ENCODE measurements at regions not wholly inside any gene's neighbourhood (a gene's known extent, or its start where the extent isn't known, plus 50 kb on each side); places are given as distances from the start of the nearest gene placed in this dataset.

DNA sequence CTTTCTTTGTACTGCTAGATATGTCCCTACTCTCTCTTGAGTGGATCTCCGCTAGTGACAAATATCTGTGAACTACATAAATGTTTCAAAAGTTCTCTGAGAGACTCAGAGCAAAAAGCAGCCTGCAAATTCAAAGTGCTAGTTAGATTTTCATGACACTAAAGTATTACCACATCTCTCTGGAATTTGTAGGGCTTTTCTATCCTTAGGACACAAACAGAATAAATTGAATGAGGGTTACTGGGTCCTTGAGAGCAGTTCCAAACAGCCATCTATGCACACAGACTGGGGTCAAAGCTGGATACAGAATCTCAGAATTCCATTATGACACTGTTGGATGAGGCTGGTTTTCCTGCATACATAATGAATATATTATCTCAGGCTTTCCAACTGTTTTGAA, 953.2 kb downstream of the DIAPH3 start:
- no peaks in the 10 kb centered on the region for H3K27me3 Mint-ChIP-seq
- ATAC-seq (ENCODE audit: low read depth), result no peak
- no peak overlapping the region for H3K27ac Mint-ChIP-seq
- H3K4me1 Mint-ChIP-seq, result no peaks in the 10 kb centered on the region
- DNase-seq (ENCODE audit: low spot score in 2 of 2), result no peak
- no peaks in the 10 kb centered on the region for H3K36me3 Mint-ChIP-seq
- H3K9me3 Mint-ChIP-seq, result no peaks in the 10 kb centered on the region
- H3K4me3 Mint-ChIP-seq, result no peak overlapping the region

DNA sequence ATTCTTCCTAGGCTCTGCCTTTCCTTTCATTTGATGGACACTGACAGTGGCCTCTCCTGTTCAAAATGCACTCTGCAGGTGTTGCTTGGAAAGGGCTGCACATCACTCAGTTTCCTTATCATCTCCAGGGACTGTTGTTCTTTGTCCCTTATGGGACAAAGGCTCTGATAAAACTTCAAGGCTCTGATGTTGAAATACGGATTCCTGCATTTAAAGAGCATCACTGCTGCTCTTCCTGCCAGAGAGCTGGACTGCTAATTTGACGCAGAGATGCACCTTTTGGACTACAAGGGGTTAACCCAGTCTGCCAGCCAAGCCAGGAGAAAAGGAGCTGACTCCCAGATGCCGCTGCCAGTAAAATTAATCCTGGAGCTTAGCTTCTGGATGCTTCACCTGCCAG, 952.1 kb downstream of the DIAPH3 start:
- DNase-seq (ENCODE audit: low spot score in 2 of 2) (no peak), ATAC-seq (ENCODE audit: low read depth) (no peak)
- Mint-ChIP-seq H3K4me3 (no peak overlapping the region), H3K4me1 (no peaks in the 10 kb centered on the region), H3K9me3 (no peaks in the 10 kb centered on the region), H3K27me3 (no peaks in the 10 kb centered on the region), H3K36me3 (no peaks in the 10 kb centered on the region), H3K27ac (no peak overlapping the region)

DNA sequence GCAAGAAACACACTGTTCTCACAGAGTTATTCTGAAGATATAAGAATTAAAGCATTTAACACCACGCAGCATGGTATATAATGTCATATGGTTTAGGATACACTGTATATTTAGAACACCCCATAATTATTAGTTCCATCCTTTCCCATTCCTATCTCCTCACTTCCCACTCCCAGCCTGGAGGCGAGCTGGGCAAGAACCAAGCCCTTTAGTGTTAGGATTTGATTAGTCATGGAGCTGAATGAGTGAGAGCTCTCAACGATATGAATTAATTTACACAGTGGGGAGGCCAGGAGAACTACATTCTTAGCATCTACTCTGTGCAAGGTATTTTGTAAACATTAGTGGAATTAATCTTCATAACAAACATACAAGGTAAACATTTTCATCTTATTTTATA, 934.3 kb downstream of the DIAPH3 start:
- H3K9me3 Mint-ChIP-seq, result peaks cover 5% of the 10 kb centered on the region
- no peaks in the 10 kb centered on the region for H3K36me3 Mint-ChIP-seq
- no peaks in the 10 kb centered on the region for H3K4me1 Mint-ChIP-seq
- H3K4me3 Mint-ChIP-seq, result no peak overlapping the region
- ATAC-seq (ENCODE audit: low read depth) (no peak), DNase-seq (ENCODE audit: low spot score in 2 of 2) (no peak)
- H3K27ac Mint-ChIP-seq, result no peak overlapping the region
- no peaks in the 10 kb centered on the region for H3K27me3 Mint-ChIP-seq

DNA sequence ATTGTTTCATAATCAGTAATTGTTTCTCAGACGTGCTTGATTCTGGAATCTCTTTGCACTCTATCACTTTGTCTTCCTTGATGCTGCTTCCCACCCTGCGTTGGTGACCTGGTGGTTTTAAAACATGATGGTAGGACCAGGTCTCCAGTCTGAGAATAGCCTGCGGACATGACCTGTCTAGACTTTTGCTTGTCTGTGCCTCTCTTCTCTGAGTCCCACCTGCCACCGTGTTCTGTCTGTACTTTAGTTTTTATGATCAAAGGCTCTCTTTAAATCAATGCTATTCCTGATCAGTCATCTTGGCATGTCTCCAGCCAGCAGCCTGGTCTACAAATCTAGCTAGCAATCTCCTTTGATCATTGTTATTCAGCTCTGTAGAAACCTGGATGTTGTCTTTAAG, 933.9 kb downstream of the DIAPH3 start:
- DNase-seq (ENCODE audit: low spot score in 2 of 2), result no peak
- no peaks in the 10 kb centered on the region for H3K4me1 Mint-ChIP-seq
- ATAC-seq (ENCODE audit: low read depth), result no peak

DNA sequence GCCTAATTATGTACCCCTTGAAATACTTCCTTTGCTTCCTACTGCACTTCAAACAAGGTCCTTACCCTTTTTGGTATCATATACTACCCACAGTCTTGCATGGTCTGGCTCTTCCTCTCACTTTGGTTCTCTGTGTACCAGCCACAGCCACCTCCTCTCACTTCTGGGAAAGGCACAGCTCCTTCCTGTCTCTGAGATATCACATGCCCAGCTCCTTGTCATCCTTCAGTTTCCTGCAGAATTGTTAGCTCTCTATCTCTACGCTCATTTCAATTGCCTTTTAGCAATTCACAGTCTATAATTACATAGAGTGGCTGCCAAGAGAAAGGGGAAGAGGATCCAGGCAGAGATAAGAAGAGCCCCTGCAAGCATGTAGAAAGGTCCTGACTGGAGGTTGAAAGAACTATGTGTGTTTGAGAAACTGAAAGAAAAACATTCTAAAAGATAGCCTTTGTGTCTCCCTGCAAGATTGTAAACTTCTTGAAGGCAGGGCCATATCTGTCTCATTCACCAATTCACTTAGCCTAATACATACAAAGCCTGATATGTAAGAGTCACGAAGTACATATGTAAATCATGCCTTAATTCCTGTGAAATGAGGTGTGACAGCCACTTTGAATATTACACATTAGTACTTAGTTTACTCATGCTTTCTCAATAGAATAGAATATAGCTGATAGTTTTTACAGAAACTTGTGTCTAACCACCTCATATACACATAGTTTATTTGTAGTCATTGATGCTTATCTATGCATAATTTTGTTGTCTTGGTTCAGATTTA, 933.1 kb downstream of the DIAPH3 start:
- H3K4me3 Mint-ChIP-seq, result no peak overlapping the region
- H3K36me3 Mint-ChIP-seq, result no peaks in the 10 kb centered on the region
- DNase-seq (ENCODE audit: low spot score in 2 of 2) (no peak), ATAC-seq (ENCODE audit: low read depth) (no peak)
- H3K4me1 Mint-ChIP-seq, result no peaks in the 10 kb centered on the region
- no peak overlapping the region for H3K27ac Mint-ChIP-seq
- H3K9me3 Mint-ChIP-seq, result peaks cover 5% of the 10 kb centered on the region
- no peaks in the 10 kb centered on the region for H3K27me3 Mint-ChIP-seq

More for the DNA sequence above, 933.9 kb downstream of the DIAPH3 start:
- Mint-ChIP-seq H3K27ac (no peak overlapping the region), H3K9me3 (peaks cover 5% of the 10 kb centered on the region), H3K4me3 (no peak overlapping the region), H3K36me3 (no peaks in the 10 kb centered on the region), H3K27me3 (no peaks in the 10 kb centered on the region)

DNA sequence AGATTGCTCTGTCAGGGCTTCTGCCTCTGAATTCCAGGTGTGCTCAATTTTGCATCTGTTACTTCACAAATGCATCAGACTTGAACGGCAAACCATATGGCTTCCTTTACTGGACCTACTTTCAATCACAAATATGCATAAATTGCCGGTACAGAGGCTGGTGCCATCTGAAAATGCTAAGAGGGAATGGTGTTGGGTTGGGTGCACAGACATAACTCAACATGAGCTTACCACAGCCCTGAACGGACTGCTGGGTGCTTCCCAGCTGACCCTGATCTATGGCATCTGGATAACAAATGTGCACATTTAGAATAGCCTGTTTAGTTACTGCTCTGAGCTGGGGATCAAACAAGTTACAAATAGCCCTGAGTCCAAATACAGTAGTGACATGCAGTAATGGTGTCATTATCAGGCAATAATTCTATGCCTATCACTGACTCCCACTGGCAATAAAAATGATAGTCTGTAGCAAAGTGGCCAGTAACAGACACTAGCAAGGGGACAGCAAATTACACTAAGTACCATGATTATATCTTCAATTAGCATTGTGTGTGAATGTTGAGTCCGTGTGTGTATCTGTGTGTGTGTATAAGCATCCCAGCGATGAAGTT, 927.3 kb downstream of the DIAPH3 start:
- Mint-ChIP-seq H3K9me3 (no peaks in the 10 kb centered on the region), H3K36me3 (no peaks in the 10 kb centered on the region), H3K27ac (no peak overlapping the region), H3K27me3 (no peaks in the 10 kb centered on the region), H3K4me1 (no peaks in the 10 kb centered on the region), H3K4me3 (no peak overlapping the region)
- ATAC-seq (ENCODE audit: low read depth) (no peak), DNase-seq (ENCODE audit: low spot score in 2 of 2) (no peak)

DNA sequence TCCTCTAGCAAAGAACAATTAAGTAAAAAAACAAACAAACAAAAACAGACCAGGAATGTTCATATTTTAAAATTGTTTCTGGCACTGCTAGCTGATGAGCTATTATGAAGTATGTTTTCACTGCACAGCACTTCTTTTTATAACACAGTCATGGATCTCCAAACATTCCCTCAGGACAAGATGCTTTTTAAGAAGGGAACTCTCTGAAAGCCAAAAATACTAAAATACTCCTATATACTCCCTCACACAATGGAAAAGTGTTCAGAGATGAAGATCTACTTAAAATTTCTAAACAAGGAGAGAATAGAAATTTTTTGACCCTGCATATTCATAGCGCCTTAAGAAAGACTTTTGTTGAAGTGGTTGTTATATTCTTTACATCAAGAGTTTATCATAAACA, 926.8 kb downstream of the DIAPH3 start:
- Mint-ChIP-seq H3K27me3 (no peaks in the 10 kb centered on the region), H3K36me3 (no peaks in the 10 kb centered on the region), H3K9me3 (no peaks in the 10 kb centered on the region), H3K4me3 (no peak overlapping the region), H3K27ac (no peak overlapping the region), H3K4me1 (no peaks in the 10 kb centered on the region)
- no peak for ATAC-seq (ENCODE audit: low read depth)
- DNase-seq (ENCODE audit: low spot score in 2 of 2), result no peak

DNA sequence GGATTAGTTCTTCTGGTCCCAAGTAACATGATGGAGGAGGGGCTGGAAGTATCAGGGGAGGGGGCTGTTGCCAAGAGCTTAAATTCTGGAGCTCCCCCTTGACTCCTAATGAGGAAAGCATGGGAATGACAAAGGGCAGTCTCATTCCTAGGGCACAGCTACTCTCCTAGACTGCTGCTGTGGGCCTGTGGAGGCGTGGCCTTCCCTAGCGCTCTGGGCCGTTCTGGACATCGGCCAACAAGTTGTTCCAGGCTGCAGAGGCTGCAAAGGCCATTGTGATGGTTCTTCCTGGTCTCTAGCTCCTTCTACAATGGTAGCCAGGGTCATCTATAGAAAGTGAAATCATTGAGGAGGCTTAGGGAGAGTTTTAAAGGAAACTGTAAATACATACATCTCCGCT, 916.6 kb downstream of the DIAPH3 start:
- no peak for DNase-seq (ENCODE audit: low spot score in 2 of 2)
- no peak overlapping the region for H3K4me3 Mint-ChIP-seq
- no peak for ATAC-seq (ENCODE audit: low read depth)
- H3K9me3 Mint-ChIP-seq, result no peaks in the 10 kb centered on the region
- no peak overlapping the region for H3K27ac Mint-ChIP-seq
- no peaks in the 10 kb centered on the region for H3K4me1 Mint-ChIP-seq
- no peaks in the 10 kb centered on the region for H3K27me3 Mint-ChIP-seq
- H3K36me3 Mint-ChIP-seq, result no peaks in the 10 kb centered on the region

DNA sequence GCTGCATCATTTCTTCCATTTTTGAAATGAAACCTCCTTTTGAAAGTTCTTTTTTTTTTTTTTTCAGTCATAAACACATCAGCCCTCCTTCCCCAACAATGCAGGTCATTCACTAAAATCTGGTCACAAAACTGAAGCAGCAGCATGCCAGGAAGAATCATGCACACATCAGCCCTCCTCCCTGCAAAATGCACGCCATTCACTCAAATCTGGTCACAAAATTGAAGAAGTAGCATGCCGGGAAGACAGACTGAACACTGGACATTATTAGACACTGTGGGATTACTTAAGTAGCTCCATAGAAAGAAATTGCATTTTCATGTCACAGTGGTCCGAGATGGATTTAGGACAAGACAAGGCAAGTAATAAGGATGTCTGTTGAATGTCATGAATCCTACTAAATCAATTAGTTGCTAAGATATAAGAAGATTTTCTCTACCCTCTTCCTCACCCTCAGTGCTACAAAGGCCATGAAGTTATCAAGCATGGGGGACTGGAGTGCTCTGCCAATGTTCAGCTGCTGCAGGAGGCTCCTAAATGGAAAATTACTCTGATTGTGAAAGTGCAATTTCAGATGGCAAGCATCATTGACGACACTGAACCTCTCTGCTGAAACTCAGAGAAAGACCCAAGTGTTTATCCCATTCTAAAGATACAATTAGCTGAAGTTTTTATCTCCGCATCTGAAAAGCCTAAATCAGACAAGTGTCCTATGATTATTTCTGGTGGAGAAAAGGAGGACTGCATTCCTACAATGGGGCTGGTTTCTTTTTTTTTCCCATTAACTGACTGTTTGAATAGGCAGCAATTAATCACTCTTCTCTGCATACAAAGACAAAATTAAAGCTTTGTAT, 913.2 kb downstream of the DIAPH3 start:
- DNase-seq (ENCODE audit: low spot score in 2 of 2) (no peak), ATAC-seq (ENCODE audit: low read depth) (no peak)
- H3K27ac Mint-ChIP-seq, result no peak overlapping the region
- H3K36me3 Mint-ChIP-seq, result no peaks in the 10 kb centered on the region
- H3K4me1 Mint-ChIP-seq, result no peaks in the 10 kb centered on the region
- H3K9me3 Mint-ChIP-seq, result peaks cover 1% of the 10 kb centered on the region
- H3K27me3 Mint-ChIP-seq, result no peaks in the 10 kb centered on the region
- no peak overlapping the region for H3K4me3 Mint-ChIP-seq

DNA sequence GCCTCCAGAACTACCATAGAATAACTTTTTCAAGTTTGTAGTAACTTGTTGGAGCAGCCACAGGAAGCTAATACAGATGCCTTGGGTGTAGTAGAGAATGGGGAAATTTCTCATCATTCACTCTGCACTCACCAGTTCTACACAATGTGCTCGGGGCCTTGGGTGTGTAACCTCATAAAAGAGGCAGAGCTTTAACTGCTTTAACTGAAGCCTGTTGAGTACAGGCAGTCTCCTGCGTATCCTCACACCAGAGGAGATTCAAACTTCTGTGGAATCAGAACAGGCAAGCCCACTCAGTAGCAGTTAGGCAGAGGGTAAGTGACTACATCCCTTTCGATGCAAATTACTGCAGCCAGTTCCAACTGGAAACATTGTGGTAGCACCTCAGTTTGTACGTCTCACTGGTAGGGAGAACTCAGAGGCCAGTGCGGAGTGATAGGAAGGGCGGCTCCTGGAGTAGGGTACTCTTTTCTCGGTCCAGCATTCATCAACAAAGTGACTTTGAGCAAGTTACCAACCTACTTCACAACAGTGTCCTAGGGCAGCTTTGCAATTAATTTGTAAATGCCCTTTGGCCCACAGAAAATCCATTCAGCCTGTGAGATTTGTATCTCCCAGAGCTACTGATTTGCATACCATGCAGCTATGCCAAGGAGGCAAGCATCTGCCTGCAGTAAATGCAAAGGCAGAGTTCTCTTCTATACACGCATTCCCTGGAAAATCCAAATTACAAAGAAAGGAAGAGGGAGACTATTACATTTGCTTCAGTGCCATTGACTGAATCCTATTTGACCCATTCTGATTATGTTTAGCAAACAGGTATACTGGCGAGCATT, 904.3 kb downstream of the DIAPH3 start:
- no peak for ATAC-seq (ENCODE audit: low read depth)
- Mint-ChIP-seq H3K9me3 (peaks cover 6% of the 10 kb centered on the region), H3K27me3 (no peaks in the 10 kb centered on the region), H3K36me3 (no peaks in the 10 kb centered on the region), H3K27ac (no peak overlapping the region), H3K4me1 (no peaks in the 10 kb centered on the region), H3K4me3 (no peak overlapping the region)
- no peak for DNase-seq (ENCODE audit: low spot score in 2 of 2)

DNA sequence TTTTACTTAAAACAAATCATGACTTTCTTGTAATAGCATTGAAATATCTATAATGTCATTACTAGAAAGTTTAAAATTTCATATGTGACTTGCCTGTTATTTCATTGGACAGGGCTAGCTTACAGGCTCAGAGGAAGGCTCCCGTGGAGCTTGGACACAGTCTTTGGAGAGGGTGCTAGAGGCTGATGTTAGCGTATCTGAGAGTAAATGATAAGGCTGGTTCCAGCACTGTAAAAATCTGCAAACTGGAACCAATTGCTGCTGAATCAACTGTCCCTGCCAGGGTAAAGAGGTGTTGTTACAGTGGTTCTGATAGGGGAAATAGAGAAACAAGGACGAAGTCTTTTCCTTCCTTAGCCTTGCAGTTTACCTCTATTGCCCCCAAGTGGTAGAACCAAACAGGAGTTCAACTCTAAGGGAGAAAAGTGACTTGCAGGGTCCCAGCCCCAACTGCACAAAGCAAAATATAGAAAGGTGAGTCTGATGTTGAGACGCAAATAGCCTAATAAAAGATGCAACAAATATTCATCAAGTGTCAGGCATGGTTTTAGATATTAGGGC, 901.7 kb downstream of the DIAPH3 start:
- H3K36me3 Mint-ChIP-seq, result no peaks in the 10 kb centered on the region
- H3K4me1 Mint-ChIP-seq, result no peaks in the 10 kb centered on the region
- DNase-seq (ENCODE audit: low spot score in 2 of 2) (no peak), ATAC-seq (ENCODE audit: low read depth) (no peak)
- H3K27ac Mint-ChIP-seq, result no peak overlapping the region
- H3K9me3 Mint-ChIP-seq, result peaks cover 10% of the 10 kb centered on the region
- no peaks in the 10 kb centered on the region for H3K27me3 Mint-ChIP-seq
- no peak overlapping the region for H3K4me3 Mint-ChIP-seq

DNA sequence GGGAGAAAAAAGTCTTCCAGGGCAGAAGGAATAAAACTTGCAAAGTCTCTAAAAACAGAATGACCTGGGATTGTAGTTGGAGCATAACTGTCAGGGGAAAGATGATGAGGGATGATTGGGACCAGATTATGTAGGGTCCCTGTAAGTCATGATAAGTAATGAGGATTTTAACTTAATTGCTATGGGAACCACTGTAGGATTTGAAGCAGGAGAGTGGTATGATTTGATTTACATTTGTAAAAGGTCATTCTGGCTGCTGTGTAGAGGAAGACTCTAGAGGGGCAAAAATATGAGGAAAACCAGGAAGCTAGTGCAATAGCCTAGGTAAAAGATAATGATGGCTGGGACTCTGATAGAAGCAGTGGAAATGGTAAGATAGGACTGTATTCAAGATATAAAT, 900.2 kb downstream of the DIAPH3 start:
- Mint-ChIP-seq H3K4me1 (no peaks in the 10 kb centered on the region), H3K9me3 (peaks cover 11% of the 10 kb centered on the region), H3K4me3 (no peak overlapping the region), H3K27ac (no peak overlapping the region), H3K36me3 (no peaks in the 10 kb centered on the region), H3K27me3 (no peaks in the 10 kb centered on the region)
- no peak for ATAC-seq (ENCODE audit: low read depth)
- DNase-seq (ENCODE audit: low spot score in 2 of 2), result no peak

DNA sequence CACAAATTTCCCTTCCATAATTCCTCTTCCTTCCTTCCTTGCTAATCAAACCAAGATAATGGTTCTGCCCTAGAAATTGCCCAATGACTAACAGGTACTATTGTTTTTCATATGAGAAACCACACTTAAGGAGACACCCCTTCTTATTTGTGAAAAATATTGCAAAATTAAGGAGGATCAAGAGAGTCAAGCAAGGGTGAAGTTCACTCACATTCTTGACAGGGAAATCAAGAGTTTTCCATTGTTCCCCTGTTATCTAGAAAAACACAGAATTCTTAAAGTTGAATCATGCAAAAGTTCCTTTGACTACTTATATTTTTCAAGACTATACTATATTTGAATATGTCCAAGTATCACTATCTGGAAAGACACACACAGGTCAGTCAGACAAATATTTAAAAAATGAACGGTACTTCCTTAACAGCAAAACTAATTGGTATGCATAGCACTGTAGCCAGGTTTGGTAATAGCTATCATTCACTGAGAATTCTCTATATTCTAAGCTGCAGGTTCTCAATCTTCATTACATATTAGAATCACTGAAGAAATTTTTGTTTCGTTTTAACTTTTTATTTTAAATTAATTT, 897.2 kb downstream of the DIAPH3 start:
- ATAC-seq (ENCODE audit: low read depth), result no peak
- Mint-ChIP-seq H3K36me3 (no peaks in the 10 kb centered on the region), H3K27me3 (no peaks in the 10 kb centered on the region), H3K9me3 (peaks cover 9% of the 10 kb centered on the region), H3K27ac (no peak overlapping the region), H3K4me1 (no peaks in the 10 kb centered on the region), H3K4me3 (no peak overlapping the region)
- DNase-seq (ENCODE audit: low spot score in 2 of 2), result no peak

Data from memory B cell (primary cell).